ENCODE measurements at regions not wholly inside any gene's neighbourhood (a gene's known extent, or its start where the extent isn't known, plus 50 kb on each side); places are given as distances from the start of the nearest gene placed in this dataset.

DNA sequence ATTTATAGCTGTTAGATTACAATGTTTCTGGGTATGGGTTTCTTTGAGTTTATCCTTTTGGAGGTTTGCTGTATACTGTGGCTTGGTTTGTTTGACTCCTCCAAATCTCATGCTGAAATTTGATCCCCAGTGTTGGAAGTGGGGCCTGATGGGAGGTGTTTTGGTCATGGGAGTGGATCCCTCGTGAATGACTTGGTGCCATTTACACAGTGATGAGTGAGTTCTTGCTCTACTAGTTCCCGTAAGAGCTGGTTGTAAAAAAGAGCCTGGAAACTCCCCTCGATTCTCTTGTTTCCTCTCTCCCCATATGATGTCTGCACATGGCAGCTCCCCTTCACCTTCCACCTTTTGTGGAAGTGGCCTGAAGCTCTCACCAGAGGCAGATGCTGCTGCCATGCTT is 324.1 kb downstream of the C7orf25 start:
- no peaks in the 10 kb centered on the region for H3K4me1 ChIP-seq
- no peak overlapping the region for H3K4me3 ChIP-seq (ENCODE audit: low read depth, low read length)
- H3K27me3 ChIP-seq = no peaks in the 10 kb centered on the region
- no peaks in the 10 kb centered on the region for H3K9me3 ChIP-seq
- H3K36me3 ChIP-seq = no peaks in the 10 kb centered on the region
- TF ChIP-seq, protein P1, sequence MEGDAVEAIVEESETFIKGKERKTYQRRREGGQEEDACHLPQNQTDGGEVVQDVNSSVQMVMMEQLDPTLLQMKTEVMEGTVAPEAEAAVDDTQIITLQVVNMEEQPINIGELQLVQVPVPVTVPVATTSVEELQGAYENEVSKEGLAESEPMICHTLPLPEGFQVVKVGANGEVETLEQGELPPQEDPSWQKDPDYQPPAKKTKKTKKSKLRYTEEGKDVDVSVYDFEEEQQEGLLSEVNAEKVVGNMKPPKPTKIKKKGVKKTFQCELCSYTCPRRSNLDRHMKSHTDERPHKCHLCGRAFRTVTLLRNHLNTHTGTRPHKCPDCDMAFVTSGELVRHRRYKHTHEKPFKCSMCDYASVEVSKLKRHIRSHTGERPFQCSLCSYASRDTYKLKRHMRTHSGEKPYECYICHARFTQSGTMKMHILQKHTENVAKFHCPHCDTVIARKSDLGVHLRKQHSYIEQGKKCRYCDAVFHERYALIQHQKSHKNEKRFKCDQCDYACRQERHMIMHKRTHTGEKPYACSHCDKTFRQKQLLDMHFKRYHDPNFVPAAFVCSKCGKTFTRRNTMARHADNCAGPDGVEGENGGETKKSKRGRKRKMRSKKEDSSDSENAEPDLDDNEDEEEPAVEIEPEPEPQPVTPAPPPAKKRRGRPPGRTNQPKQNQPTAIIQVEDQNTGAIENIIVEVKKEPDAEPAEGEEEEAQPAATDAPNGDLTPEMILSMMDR (IDR thresholded peaks at IDR 0.05; ENCODE audit: low read depth, low read length) = no peak
- DNase-seq = no peak

DNA sequence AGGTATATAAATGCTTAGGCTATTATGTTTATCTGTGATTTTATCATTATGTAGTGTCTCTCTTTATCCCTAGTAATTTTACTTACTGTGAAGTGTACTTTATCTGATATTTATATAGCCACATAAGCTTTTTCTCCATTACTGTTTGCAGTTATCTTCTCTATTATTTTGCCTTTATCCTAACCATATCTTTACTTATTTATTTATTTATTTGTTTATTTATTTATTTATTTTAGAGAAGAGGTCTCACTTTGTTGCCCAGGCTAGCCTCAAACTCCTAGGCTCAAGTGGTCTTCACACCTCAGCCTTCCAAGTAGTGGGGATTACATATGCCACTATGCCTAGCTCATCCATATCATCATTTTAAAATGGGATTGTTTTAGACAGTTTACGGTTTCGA is 331.8 kb downstream of the C7orf25 start:
- H3K36me3 ChIP-seq = no peaks in the 10 kb centered on the region
- no peaks in the 10 kb centered on the region for H3K4me1 ChIP-seq
- H3K27me3 ChIP-seq = no peaks in the 10 kb centered on the region
- TF ChIP-seq, protein P1 (IDR thresholded peaks at IDR 0.05; ENCODE audit: low read depth, low read length) = no peak
- H3K4me3 ChIP-seq (ENCODE audit: low read depth, low read length) = no peak overlapping the region
- no peaks in the 10 kb centered on the region for H3K9me3 ChIP-seq
- DNase-seq = no peak

DNA sequence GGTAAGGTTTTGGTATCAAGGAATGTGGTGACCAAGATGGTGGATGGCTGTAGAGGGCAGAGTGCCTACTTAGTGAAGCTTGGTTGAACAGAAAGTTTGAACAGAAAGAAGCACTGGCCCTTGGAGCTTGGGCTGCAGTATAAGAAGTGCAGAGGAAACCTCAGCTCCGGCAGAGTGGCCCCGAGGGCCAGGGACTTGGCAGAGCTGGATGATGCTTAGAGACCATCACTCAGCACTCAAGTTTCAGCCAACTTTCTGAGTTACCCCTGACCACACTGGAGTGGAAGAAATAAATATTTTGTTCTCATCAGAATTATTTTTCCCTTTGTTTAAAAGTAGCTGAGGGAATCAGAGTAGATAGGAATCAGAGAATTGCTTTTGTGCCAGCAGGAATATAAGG is 336.7 kb downstream of the C7orf25 start:
- Histone ChIP-seq H3K36me3 (no peaks in the 10 kb centered on the region), H3K4me3 (ENCODE audit: low read depth, low read length) (no peak overlapping the region), H3K4me1 (no peaks in the 10 kb centered on the region), H3K9me3 (no peaks in the 10 kb centered on the region), H3K27me3 (no peaks in the 10 kb centered on the region)
- TF ChIP-seq, protein P1 (IDR thresholded peaks at IDR 0.05; ENCODE audit: low read depth, low read length) = no peak
- no peak for DNase-seq

DNA sequence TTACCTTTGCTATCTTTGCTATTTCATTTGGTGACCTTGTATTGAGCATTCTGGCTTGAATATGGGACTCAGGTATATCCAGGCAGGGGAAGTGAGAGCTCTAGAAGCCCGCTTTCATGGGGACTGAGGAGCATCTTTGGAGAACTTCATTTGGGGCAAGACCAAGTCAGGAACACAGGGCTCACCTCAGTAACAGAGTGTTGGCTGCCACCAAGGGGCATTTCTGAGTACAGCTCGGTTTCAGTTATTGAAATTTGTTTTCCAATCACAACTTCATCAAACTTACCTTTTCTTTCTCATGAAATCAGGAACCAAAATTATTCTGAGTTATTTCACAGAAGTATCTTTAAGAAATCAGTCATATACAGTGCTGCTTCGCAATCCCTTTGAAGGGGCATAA is 337.2 kb downstream of the C7orf25 start:
- TF ChIP-seq, protein P1 (IDR thresholded peaks at IDR 0.05; ENCODE audit: low read depth, low read length) = no peak
- H3K4me1 ChIP-seq = no peaks in the 10 kb centered on the region
- no peak for DNase-seq
- no peaks in the 10 kb centered on the region for H3K36me3 ChIP-seq
- no peak overlapping the region for H3K4me3 ChIP-seq (ENCODE audit: low read depth, low read length)
- H3K27me3 ChIP-seq = no peaks in the 10 kb centered on the region
- no peaks in the 10 kb centered on the region for H3K9me3 ChIP-seq

DNA sequence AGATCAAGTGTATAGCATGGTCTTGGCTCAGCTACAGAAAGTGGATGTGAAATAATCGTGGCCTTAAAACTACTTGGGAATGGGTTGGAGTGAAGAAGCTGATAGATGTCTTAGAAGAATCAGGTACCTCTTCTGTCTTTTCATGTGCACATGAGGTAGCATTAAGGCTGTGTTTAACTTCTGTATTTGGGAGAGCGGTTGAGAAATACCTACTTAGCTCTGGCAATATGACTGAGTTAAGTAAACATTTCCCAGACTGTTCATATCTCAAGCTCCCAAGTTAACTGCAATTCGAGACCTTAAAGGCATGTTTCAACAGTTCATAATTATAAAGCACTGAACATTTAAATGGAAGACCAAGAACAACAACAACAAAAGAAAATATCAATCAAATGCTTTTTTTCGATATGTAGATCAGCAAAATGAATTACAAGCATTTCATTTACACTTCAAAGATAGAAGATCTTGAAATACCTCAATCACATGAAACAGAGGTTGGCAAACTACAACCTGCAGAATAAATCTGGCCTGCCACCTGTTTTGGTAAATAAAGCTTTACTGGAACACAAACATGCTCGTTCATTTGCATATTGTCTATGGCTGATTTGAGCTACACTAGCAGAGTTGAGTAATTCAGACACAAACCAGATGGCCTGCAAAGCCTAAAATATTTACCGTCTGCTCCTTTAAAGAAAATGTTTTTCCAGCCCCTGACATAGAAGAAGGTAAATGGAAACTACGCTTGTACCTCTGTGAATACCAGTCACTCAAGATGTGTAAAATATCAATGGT is 337.1 kb upstream of the GLI3 start:
- H3K9me3 ChIP-seq = no peaks in the 10 kb centered on the region
- DNase-seq = no peak
- no peaks in the 10 kb centered on the region for H3K4me1 ChIP-seq
- H3K36me3 ChIP-seq = no peaks in the 10 kb centered on the region
- no peak overlapping the region for H3K4me3 ChIP-seq (ENCODE audit: low read depth, low read length)
- TF ChIP-seq, protein P1 (IDR thresholded peaks at IDR 0.05; ENCODE audit: low read depth, low read length) = no peak
- no peaks in the 10 kb centered on the region for H3K27me3 ChIP-seq

DNA sequence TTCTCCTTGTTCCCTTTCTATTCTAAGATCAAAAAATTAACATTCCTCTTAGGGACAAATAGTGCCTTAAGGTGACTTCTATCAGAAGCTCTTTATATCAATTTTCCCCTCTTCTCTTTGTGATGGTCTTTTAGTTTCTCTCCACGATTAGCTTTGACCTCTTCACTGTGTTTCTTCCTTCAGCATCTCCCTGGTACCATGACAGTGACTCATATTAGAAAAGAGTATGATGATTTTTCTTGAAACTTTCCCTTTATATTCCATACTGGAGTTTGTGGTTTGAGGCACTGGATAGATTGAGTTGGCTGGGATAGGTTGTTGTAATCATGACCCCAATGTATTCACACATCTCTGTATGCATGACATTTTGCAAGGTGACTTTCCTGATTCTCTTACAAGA is 335.6 kb upstream of the GLI3 start:
- no peaks in the 10 kb centered on the region for H3K36me3 ChIP-seq
- no peak overlapping the region for H3K4me3 ChIP-seq (ENCODE audit: low read depth, low read length)
- no peak for DNase-seq
- H3K9me3 ChIP-seq = no peaks in the 10 kb centered on the region
- no peaks in the 10 kb centered on the region for H3K27me3 ChIP-seq
- H3K4me1 ChIP-seq = no peaks in the 10 kb centered on the region
- TF ChIP-seq, protein P1 (IDR thresholded peaks at IDR 0.05; ENCODE audit: low read depth, low read length) = no peak
